Ovary (tissue), 3 donors: ENCODE measurements at regions not wholly inside any gene's neighbourhood (a gene's known extent, or its start where the extent isn't known, plus 50 kb on each side); places are given as distances from the start of the nearest gene placed in this dataset.

ENCODE experiments used
- POLR2A ChIP-seq: fragments of 450-650 bp; IDR thresholded peaks from one replicate; pipeline ENCODE4 v1.6.1; 2017; ENCODE audit warnings: antibody characterized with exemption, mild to moderate bottlenecking, moderate library complexity
- TF ChIP-seq, protein P1 (sequence below), 3 donors: fragments of 450-650 bp in 2 of 3; fragments of 200-600 bp in 1 of 3; IDR thresholded peaks; one replicate each; pipeline versions ENCODE4 v1.5.1 to v1.8.0; 2016 to 2022; ENCODE audit warnings: antibody characterized with exemption in 3 of 3, mild to moderate bottlenecking in 1 of 3
- donor health status: DM: no; HTN: no; CAD: no.

DNA sequence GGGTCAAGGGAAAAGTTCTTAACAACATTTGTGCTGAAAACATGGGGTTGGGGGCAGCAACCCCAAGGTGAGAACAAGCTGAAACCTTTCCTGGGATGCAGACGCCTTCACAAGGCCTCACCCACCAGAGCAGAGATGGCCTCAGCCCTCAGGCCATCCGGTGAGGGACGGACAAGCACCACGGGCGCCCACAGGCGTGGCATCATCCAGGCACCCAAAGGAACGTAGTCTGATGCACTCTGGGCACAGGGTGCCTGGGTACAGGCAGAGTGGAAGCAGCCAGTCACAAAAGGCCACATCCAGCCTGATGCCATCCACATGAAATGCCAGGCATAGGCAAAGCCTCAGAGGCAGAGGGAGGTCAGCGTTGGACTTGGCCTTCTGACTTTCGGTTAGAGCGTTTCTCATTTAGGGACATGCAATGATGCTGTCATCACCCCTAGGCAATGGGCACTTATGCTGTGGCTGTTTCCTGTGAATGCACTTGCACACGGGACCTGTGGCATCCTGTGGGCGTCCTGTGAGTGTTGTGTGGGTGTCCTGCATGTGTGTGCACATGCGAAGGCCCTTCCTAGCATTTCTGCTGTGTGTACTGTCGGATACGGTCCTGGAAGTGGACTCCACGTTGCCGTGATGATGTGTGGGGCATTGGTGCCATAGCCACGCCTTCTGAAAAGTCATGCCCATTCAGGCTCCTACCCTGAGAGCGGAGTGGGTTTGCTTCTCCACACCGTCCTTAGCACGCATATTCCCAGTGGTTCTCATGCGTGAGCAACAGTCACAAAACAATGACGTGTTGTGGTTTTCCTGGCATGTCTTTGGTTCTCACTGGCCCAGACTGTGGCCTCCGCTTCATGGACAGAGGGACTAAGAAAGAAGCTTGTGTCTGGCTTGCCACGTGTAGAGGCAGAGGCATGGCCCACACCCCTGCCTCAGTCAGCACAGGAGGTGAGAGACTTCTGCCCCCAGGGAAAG lies 52.7 kb upstream of the ZNF469 start:
- no peak for TF ChIP-seq POLR2A
- TF ChIP-seq, protein P1, sequence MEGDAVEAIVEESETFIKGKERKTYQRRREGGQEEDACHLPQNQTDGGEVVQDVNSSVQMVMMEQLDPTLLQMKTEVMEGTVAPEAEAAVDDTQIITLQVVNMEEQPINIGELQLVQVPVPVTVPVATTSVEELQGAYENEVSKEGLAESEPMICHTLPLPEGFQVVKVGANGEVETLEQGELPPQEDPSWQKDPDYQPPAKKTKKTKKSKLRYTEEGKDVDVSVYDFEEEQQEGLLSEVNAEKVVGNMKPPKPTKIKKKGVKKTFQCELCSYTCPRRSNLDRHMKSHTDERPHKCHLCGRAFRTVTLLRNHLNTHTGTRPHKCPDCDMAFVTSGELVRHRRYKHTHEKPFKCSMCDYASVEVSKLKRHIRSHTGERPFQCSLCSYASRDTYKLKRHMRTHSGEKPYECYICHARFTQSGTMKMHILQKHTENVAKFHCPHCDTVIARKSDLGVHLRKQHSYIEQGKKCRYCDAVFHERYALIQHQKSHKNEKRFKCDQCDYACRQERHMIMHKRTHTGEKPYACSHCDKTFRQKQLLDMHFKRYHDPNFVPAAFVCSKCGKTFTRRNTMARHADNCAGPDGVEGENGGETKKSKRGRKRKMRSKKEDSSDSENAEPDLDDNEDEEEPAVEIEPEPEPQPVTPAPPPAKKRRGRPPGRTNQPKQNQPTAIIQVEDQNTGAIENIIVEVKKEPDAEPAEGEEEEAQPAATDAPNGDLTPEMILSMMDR (IDR thresholded peaks at IDR 0.05), result no peak
